SU-DHL-6 (cell line): ENCODE measurements at regions not wholly inside any gene's neighbourhood (a gene's known extent, or its start where the extent isn't known, plus 50 kb on each side); places are given as distances from the start of the nearest gene placed in this dataset.
"Not testable (repeated sequence)": the region's sequence is repeated elsewhere in the genome, so short reads cannot be mapped to it uniquely, and the experiment has no call there.

Experiments used
- H2AFZ ChIP-seq: fragments of 200-600 bp; sonication (generic); 2 replicates; pipeline ENCODE4 v1.6.1; 2014; ENCODE audit warnings: low read depth, mild to moderate bottlenecking, moderate library complexity, mixed read lengths, antibody characterized with exemption, low read length; ENCODE audit not compliant: severe bottlenecking
- H3F3A ChIP-seq: fragments of 200-600 bp; shearing (Covaris generic); 2 replicates; pipeline ENCODE4 v1.6.0; 2016; ENCODE audit warnings: antibody characterized with exemption, mild to moderate bottlenecking; ENCODE audit not compliant: insufficient read depth
- H3K27ac ChIP-seq: fragments of 200-600 bp; sonication (generic); 2 replicates; pipeline ENCODE4 v1.5.1; 2016; ENCODE audit warnings: low read depth, mild to moderate bottlenecking, low read length, moderate library complexity, mixed read lengths
- H3K27me3 ChIP-seq: fragments of 200-600 bp; sonication (generic), shearing (Covaris generic); 2 replicates; pipeline ENCODE4 v1.6.0; 2014; ENCODE audit warnings: mild to moderate bottlenecking, low read length
- H3K36me3 ChIP-seq: fragments of 200-600 bp; sonication (generic); 2 replicates; pipeline ENCODE4 v1.6.1; 2014; ENCODE audit warnings: mild to moderate bottlenecking, low read length, mixed read lengths
- H3K4me2 ChIP-seq: fragments of 300-600, 200-600 bp; shearing (Covaris generic), sonication (generic); 2 replicates; pipeline ENCODE4 v1.6.0; 2014; ENCODE audit warnings: low read length, low read depth, mild to moderate bottlenecking; ENCODE audit not compliant: poor library complexity, severe bottlenecking
- H3K4me3 ChIP-seq: fragments of 200-600 bp; sonication (generic); 2 replicates; pipeline ENCODE4 v1.5.1; 2014; ENCODE audit warnings: antibody characterized with exemption, low read length, mild to moderate bottlenecking, mixed read lengths; ENCODE audit not compliant: insufficient read depth, poor library complexity, severe bottlenecking
- H3K79me2 ChIP-seq: fragments of 200-600 bp; sonication (generic); 2 replicates; pipeline ENCODE4 v1.6.1; 2014; ENCODE audit warnings: mild to moderate bottlenecking, low read length, moderate library complexity; ENCODE audit not compliant: insufficient read depth
- H3K9ac ChIP-seq: fragments of 200-600 bp; sonication (generic); 2 replicates; pipeline ENCODE4 v1.7.0; 2014; ENCODE audit warnings: mild to moderate bottlenecking, low read length
- H3K9me2 ChIP-seq: fragments of 200-600 bp; sonication (generic); replicated peaks from 2 replicates; pipeline ENCODE4 v1.6.1; 2014; ENCODE audit warnings: low read length; ENCODE audit not compliant: insufficient read depth
- H3K9me3 ChIP-seq: fragments of 200-600 bp; sonication (generic); 2 replicates; pipeline ENCODE4 v1.6.1; 2014; ENCODE audit warnings: low read length, mixed read lengths; ENCODE audit not compliant: insufficient read depth
- H4K20me1 ChIP-seq: fragments of 200-600 bp; sonication (generic); 2 replicates; pipeline ENCODE4 v1.6.1; 2014; ENCODE audit warnings: low read depth, mild to moderate bottlenecking, antibody characterized with exemption, low read length, moderate library complexity, mixed read lengths
- EZH2phosphoT487 ChIP-seq: fragments of 200-600 bp; sonication (generic), shearing (Covaris generic); conservative IDR thresholded peaks from 2 replicates; pipeline ENCODE4 v1.6.1; 2018; ENCODE audit warnings: mild to moderate bottlenecking, antibody characterized with exemption, low read length, moderate library complexity, mixed read lengths
- TF ChIP-seq, protein P1 (sequence below): fragments of 200-600 bp; sonication (generic); IDR thresholded peaks from one replicate; pipeline ENCODE4 v1.5.1; 2017; ENCODE audit warnings: antibody characterized with exemption, mild to moderate bottlenecking, low read length, moderate library complexity; ENCODE audit not compliant: insufficient read depth, poor library complexity, severe bottlenecking

DNA sequence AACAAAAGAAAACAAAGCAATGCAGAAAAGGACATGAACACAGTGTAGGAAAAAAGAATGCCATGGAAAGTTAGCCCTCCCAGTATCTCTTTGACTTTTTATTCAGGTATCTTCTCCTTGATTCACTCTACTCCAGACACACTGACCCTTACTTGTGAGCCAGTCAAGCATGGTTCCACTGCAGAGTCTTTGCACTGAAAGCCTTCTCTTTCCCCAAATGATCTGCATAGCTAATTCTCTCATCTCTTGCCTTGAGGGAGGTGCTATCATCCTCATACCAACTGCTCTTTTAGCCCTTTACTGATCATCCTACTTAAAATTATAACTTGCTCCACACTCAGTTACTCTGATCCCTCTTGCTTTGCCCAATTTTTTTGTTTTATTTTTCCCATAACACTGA, 101.2 kb upstream of the SLC16A7 start:
- Histone ChIP-seq H3K9ac (no peak overlapping the region), H3K9me2 (no peaks in the 10 kb centered on the region), H3K27me3 (no peaks in the 10 kb centered on the region), H4K20me1 (no peaks in the 10 kb centered on the region), H3F3A (no peaks in the 10 kb centered on the region), H3K79me2 (no peaks in the 10 kb centered on the region), H3K9me3 (no peaks in the 10 kb centered on the region), H2AFZ (no peak overlapping the region), H3K4me2 (no peak overlapping the region), H3K36me3 (no peaks in the 10 kb centered on the region), H3K4me3 (no peak overlapping the region), H3K27ac (no peak overlapping the region)
- TF ChIP-seq, protein P1, sequence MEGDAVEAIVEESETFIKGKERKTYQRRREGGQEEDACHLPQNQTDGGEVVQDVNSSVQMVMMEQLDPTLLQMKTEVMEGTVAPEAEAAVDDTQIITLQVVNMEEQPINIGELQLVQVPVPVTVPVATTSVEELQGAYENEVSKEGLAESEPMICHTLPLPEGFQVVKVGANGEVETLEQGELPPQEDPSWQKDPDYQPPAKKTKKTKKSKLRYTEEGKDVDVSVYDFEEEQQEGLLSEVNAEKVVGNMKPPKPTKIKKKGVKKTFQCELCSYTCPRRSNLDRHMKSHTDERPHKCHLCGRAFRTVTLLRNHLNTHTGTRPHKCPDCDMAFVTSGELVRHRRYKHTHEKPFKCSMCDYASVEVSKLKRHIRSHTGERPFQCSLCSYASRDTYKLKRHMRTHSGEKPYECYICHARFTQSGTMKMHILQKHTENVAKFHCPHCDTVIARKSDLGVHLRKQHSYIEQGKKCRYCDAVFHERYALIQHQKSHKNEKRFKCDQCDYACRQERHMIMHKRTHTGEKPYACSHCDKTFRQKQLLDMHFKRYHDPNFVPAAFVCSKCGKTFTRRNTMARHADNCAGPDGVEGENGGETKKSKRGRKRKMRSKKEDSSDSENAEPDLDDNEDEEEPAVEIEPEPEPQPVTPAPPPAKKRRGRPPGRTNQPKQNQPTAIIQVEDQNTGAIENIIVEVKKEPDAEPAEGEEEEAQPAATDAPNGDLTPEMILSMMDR = no peak
- TF ChIP-seq EZH2phosphoT487 = no peak

- Histone ChIP-seq H4K20me1 (no peaks in the 10 kb centered on the region), H3K4me2 (no peak overlapping the region), H3K36me3 (no peaks in the 10 kb centered on the region), H3K9ac (no peak overlapping the region), H3K27ac (no peak overlapping the region), H2AFZ (no peak overlapping the region), H3K27me3 (no peaks in the 10 kb centered on the region), H3K79me2 (no peaks in the 10 kb centered on the region), H3K9me3 (no peaks in the 10 kb centered on the region), H3K9me2 (no peaks in the 10 kb centered on the region), H3F3A (no peaks in the 10 kb centered on the region), H3K4me3 (no peak overlapping the region)
- TF ChIP-seq, protein P1 = no peak
These were observed 104.0 kb upstream of the SLC16A7 start for GRCh38 chr12:59491877-59492276.

GRCh38 chr12:59486827-59487226, 109.0 kb upstream of the SLC16A7 start:
- H3K4me3 ChIP-seq = no peak overlapping the region
- H3K79me2 ChIP-seq = no peaks in the 10 kb centered on the region
- no peak overlapping the region for H2AFZ ChIP-seq
- H3K9me3 ChIP-seq = no peaks in the 10 kb centered on the region
- peaks cover 5% of the 10 kb centered on the region; the same call in 1 of the 2 replicates for H3F3A ChIP-seq
- no peaks in the 10 kb centered on the region for H3K27me3 ChIP-seq
- H3K9me2 ChIP-seq = no peaks in the 10 kb centered on the region
- TF ChIP-seq EZH2phosphoT487 = no peak
- TF ChIP-seq, protein P1 = no peak
- H3K9ac ChIP-seq = no peak overlapping the region
- H4K20me1 ChIP-seq = no peaks in the 10 kb centered on the region
- H3K4me2 ChIP-seq = no peak overlapping the region
- H3K27ac ChIP-seq = no peak overlapping the region
- H3K36me3 ChIP-seq = no peaks in the 10 kb centered on the region

GRCh38 chr12:59484575-59484974, 111.3 kb upstream of the SLC16A7 start:
- Histone ChIP-seq H3K9me3 (no peaks in the 10 kb centered on the region), H4K20me1 (no peaks in the 10 kb centered on the region), H3K27ac (peak overlapping the region; percentile 37; the same call in 1 of the 2 replicates), H3K27me3 (no peaks in the 10 kb centered on the region), H3K9me2 (no peaks in the 10 kb centered on the region), H3K4me3 (no peak overlapping the region), H3K36me3 (no peaks in the 10 kb centered on the region), H3F3A (peaks cover 5% of the 10 kb centered on the region; the same call in 1 of the 2 replicates), H3K79me2 (no peaks in the 10 kb centered on the region), H3K9ac (no peak overlapping the region), H2AFZ (no peak overlapping the region), H3K4me2 (peak overlapping the region; percentile 37)
- TF ChIP-seq, protein P1 = no peak
- TF ChIP-seq EZH2phosphoT487 = no peak

- H3K4me2 ChIP-seq, H3K27me3 ChIP-seq, H3K9me2 ChIP-seq, H3K27ac ChIP-seq, H3K79me2 ChIP-seq, H2AFZ ChIP-seq, H3K9ac ChIP-seq, H3K4me3 ChIP-seq, H4K20me1 ChIP-seq, H3F3A ChIP-seq, H3K36me3 ChIP-seq, H3K9me3 ChIP-seq: not testable (repeated sequence)
These were observed 121.6 kb upstream of the SLC16A7 start for GRCh38 chr12:59474236-59474635.
